ENCODE measurements at regions not wholly inside any gene's neighbourhood (a gene's known extent, or its start where the extent isn't known, plus 50 kb on each side); places are given as distances from the start of the nearest gene placed in this dataset.
A peak's percentile ranks its signal among the peaks of the same experiment; 100 is the strongest.

DNA sequence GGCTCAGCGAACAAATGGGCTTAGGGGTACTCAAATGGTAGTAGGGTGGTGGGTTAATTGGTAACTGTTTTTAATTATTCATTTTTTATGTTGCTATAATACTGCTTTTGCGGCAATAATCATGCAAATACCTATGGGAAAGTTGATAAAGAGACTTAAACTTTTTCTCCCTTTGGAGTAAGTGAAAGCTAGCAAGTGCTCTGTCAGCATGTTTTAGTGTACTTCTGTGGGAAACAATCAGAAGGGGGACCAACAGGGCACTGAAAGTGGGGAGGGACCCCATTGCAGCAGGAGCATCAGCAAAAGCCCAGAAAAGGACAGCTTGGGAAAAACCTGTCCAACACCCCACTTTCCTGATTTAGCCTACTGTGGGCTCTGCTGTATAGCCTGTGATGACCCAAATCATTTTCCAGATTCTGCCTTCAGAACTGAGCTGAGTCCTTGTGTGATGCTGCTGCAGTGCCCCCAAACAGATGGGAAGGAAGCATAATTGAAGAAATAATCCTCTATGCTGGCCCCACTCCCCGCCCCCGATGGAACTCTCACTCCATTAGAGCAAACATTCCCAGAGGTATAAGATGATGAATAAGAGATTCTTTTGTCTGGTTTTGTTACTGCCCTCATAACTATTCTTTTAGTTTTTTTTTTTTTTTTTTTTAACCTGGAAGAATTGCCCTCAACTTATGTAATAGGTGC lies 322.8 kb downstream of the CD83 start:
- DNase-seq (no peak), ATAC-seq (no peak)
- Histone ChIP-seq H3K9me3 (no peaks in the 10 kb centered on the region), H3K27me3 (no peaks in the 10 kb centered on the region), H3K36me3 (no peaks in the 10 kb centered on the region), H3K4me3 (no peak overlapping the region), H3K27ac (peak overlapping the region in 2 of 4 donors; percentile 51 to 66), H3K4me1 (peaks cover 18 to 36% of the 10 kb centered on the region in 2 donors)
- intact Hi-C loops (cut with DNase I; ENCODE audit: low total_unique reads): loop anchor here (5.0 kb wide), 1 partner anchor 102 kb away; no protein-coding TSS in a partner anchor
- TF ChIP-seq POLR2A (IDR thresholded peaks at IDR 0.05): no peak
- TF ChIP-seq, protein P1, sequence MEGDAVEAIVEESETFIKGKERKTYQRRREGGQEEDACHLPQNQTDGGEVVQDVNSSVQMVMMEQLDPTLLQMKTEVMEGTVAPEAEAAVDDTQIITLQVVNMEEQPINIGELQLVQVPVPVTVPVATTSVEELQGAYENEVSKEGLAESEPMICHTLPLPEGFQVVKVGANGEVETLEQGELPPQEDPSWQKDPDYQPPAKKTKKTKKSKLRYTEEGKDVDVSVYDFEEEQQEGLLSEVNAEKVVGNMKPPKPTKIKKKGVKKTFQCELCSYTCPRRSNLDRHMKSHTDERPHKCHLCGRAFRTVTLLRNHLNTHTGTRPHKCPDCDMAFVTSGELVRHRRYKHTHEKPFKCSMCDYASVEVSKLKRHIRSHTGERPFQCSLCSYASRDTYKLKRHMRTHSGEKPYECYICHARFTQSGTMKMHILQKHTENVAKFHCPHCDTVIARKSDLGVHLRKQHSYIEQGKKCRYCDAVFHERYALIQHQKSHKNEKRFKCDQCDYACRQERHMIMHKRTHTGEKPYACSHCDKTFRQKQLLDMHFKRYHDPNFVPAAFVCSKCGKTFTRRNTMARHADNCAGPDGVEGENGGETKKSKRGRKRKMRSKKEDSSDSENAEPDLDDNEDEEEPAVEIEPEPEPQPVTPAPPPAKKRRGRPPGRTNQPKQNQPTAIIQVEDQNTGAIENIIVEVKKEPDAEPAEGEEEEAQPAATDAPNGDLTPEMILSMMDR (IDR thresholded peaks at IDR 0.05 in 4 of 5, conservative IDR thresholded peaks at IDR 0.05 in 1 of 5): no peak
- in situ Hi-C loops (cut with MboI; ENCODE audit: low sequenced_read_pairs in 4 of 4): no loop called here

DNA sequence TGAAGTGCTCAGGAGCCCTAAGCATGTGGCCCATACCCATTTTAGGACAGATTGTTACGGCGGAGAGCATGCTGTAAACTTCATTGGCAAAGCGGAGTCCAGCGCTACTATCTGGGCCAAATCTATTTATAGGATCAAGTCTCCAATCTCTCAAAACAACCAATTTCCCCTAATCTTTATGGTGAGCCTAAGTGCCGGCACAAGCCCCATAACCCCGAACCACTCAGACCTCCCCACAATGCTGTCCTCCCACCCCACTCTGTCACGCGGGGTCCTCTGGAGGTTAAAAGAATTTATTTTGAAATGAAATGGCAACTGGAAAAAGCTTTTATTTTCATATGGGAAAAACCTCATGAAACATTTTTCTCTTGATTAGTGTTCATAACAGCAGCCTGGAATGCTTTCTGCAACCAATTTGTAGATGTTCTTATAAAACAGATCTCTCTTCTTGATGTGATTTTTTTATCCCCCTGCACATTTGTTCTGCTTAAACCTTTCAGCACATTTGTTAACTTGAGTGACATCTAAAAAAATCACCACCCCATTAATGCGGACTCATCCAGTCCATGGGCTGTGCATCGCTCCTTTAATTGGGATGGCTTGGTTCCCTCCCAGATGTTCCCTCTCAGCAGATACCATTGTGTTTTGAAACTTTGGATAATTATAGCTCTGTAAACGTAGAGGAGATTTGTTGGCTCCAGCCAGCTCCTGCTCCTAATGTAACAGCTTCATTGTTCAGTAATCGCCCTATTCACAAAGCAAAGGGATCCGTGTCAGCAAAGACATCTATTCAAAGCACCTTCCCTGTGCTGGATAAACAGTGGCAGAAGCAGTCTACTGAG lies 323.6 kb downstream of the CD83 start:
- ATAC-seq: peak; percentile 92 to 96
- peak overlapping the region in 2 of 4 donors; percentile 19 to 37 for H3K4me3 ChIP-seq
- no peaks in the 10 kb centered on the region for H3K27me3 ChIP-seq
- TF ChIP-seq POLR2A (IDR thresholded peaks at IDR 0.05): no peak
- TF ChIP-seq, protein P1 (IDR thresholded peaks at IDR 0.05 in 4 of 5, conservative IDR thresholded peaks at IDR 0.05 in 1 of 5): no peak
- H3K36me3 ChIP-seq: no peaks in the 10 kb centered on the region
- H3K4me1 ChIP-seq: peaks cover 18 to 31% of the 10 kb centered on the region in 2 donors
- no peaks in the 10 kb centered on the region for H3K9me3 ChIP-seq
- in situ Hi-C loops (cut with MboI; ENCODE audit: low sequenced_read_pairs in 4 of 4) (no loop called here), intact Hi-C loops (cut with DNase I; ENCODE audit: low total_unique reads) (loop anchor here (5.0 kb wide), 1 partner anchor 101 kb away; no protein-coding TSS in a partner anchor)
- peak; percentile 28 to 35 for DNase-seq
- peak overlapping the region; percentile 41 to 66 (median 50) for H3K27ac ChIP-seq

DNA sequence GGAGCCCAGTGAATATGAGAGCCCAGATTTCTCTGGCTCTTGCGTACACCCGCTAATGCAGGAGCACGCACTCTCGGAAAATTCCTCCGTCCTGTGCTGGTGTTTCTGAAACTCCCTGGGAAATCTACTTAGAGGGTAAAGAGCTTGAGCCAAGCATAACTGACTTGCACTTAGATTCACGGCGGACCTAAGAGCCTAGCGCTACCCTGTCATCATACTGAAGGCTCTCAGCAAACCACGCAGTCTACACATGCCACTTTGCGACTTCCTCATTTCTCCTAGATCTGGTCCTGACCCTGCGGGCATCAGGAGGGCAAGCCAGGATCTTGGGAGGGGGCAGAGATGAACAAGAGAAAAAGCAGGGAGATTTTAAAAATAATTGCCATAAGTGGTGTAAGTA lies 324.7 kb downstream of the CD83 start:
- DNase-seq (no peak), ATAC-seq (no peak)
- peaks cover 18 to 23% of the 10 kb centered on the region in 2 donors for H3K4me1 ChIP-seq
- TF ChIP-seq, protein P1 (IDR thresholded peaks at IDR 0.05 in 4 of 5, conservative IDR thresholded peaks at IDR 0.05 in 1 of 5): no peak
- no peak for TF ChIP-seq POLR2A (IDR thresholded peaks at IDR 0.05)
- no peaks in the 10 kb centered on the region for H3K27me3 ChIP-seq
- intact Hi-C loops (cut with DNase I; ENCODE audit: low total_unique reads): loop anchor here (5.0 kb wide), 1 partner anchor 100 kb away; no protein-coding TSS in a partner anchor
- no peak overlapping the region for H3K4me3 ChIP-seq
- in situ Hi-C loops (cut with MboI; ENCODE audit: low sequenced_read_pairs in 4 of 4): no loop called here
- H3K36me3 ChIP-seq: no peaks in the 10 kb centered on the region
- H3K27ac ChIP-seq: peak overlapping the region in 3 of 4 donors; percentile 41 to 66 (median 49)
- no peaks in the 10 kb centered on the region for H3K9me3 ChIP-seq

DNA sequence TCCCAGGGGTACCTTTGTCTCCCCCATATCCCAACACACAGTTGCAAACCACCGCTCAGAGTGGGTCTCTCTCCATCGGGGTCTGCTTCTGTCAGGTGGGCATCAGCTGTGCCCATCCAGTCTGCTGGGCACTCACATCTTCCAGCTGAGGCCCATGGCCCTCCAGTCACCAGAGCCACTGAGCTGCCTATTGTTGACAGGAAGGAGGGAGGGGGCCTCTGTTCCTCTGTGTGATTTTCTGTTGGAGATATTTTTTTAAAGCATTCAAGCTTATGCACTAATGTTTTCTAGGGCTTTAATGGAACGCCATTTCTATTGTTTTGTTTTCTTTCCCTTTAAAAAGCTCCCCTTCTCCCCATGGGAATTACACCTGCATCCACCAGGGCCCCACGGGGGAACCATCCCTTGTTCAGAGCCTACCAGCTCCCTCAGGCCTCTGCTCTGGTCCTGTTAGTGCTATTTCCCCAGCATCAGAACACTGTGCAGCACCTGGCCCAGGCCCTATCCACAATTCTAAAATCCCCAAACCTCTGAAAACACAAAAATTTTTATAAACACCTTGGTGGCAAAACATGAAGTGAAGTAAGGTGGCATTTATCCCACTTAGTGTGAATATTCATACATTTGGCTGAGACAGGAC lies 326.2 kb downstream of the CD83 start:
- ATAC-seq: no peak
- in situ Hi-C loops (cut with MboI; ENCODE audit: low sequenced_read_pairs in 4 of 4) (no loop called here), intact Hi-C loops (cut with DNase I; ENCODE audit: low total_unique reads) (loop anchor here (5.0 kb wide), 1 partner anchor 99 kb away; no protein-coding TSS in a partner anchor)
- Histone ChIP-seq H3K27ac (no peak overlapping the region), H3K36me3 (no peaks in the 10 kb centered on the region), H3K9me3 (no peaks in the 10 kb centered on the region), H3K4me1 (peaks cover 18 to 23% of the 10 kb centered on the region in 2 donors), H3K4me3 (no peak overlapping the region), H3K27me3 (no peaks in the 10 kb centered on the region)
- DNase-seq: no peak
- TF ChIP-seq, protein P1 (IDR thresholded peaks at IDR 0.05 in 4 of 5, conservative IDR thresholded peaks at IDR 0.05 in 1 of 5): no peak
- no peak for TF ChIP-seq POLR2A (IDR thresholded peaks at IDR 0.05)
